ENCODE measurements at regions not wholly inside any gene's neighbourhood (a gene's known extent, or its start where the extent isn't known, plus 50 kb on each side); places are given as distances from the start of the nearest gene placed in this dataset.

- intact Hi-C loops (cut with DNase I) = no loop called here
- no peaks in the 10 kb centered on the region for H3K4me1 ChIP-seq
- H3K9me3 ChIP-seq = no peaks in the 10 kb centered on the region
- TF ChIP-seq POLR2AphosphoS5 (IDR thresholded peaks at IDR 0.05; ENCODE audit: insufficient read depth in 1 of 2, low read depth in 1 of 2) (no peak), POLR2A (IDR thresholded peaks at IDR 0.05) (no peak), CTCF (IDR thresholded peaks at IDR 0.05) (no peak)
- H3K4me3 ChIP-seq = no peak overlapping the region
- DNase-seq (ENCODE audit: extremely low spot score in 2 of 2) = no peak
- no peaks in the 10 kb centered on the region for H3K27me3 ChIP-seq
- no peak overlapping the region for H3K27ac ChIP-seq
- H3K36me3 ChIP-seq = no peaks in the 10 kb centered on the region
Measured at GRCh38 chr5:4306057-4306456, 710.4 kb downstream of the IRX1 start.

- no peaks in the 10 kb centered on the region for H3K4me1 ChIP-seq
- no peaks in the 10 kb centered on the region for H3K36me3 ChIP-seq
- H3K27me3 ChIP-seq = no peaks in the 10 kb centered on the region
- no peaks in the 10 kb centered on the region for H3K9me3 ChIP-seq
- TF ChIP-seq POLR2AphosphoS5 (IDR thresholded peaks at IDR 0.05; ENCODE audit: insufficient read depth in 1 of 2, low read depth in 1 of 2) = no peak
- TF ChIP-seq CTCF (IDR thresholded peaks at IDR 0.05) = no peak
- TF ChIP-seq POLR2A (IDR thresholded peaks at IDR 0.05) = no peak
- H3K4me3 ChIP-seq = no peak overlapping the region
- intact Hi-C loops (cut with DNase I) = no loop called here
- no peak overlapping the region for H3K27ac ChIP-seq
- no peak for DNase-seq (ENCODE audit: extremely low spot score in 2 of 2)
Measured at GRCh38 chr5:4309026-4309425, 713.4 kb downstream of the IRX1 start.

GRCh38 chr5:4313138-4313537 is 717.5 kb downstream of the IRX1 start:
- no peaks in the 10 kb centered on the region for H3K4me1 ChIP-seq
- intact Hi-C loops (cut with DNase I) = no loop called here
- TF ChIP-seq POLR2A (IDR thresholded peaks at IDR 0.05) = no peak
- no peak for TF ChIP-seq POLR2AphosphoS5 (IDR thresholded peaks at IDR 0.05; ENCODE audit: insufficient read depth in 1 of 2, low read depth in 1 of 2)
- no peak for TF ChIP-seq CTCF (IDR thresholded peaks at IDR 0.05)
- no peak overlapping the region for H3K27ac ChIP-seq
- DNase-seq (ENCODE audit: extremely low spot score in 2 of 2) = no peak
- H3K36me3 ChIP-seq = no peaks in the 10 kb centered on the region
- H3K9me3 ChIP-seq = no peaks in the 10 kb centered on the region
- H3K4me3 ChIP-seq = no peak overlapping the region
- no peaks in the 10 kb centered on the region for H3K27me3 ChIP-seq

- no peaks in the 10 kb centered on the region for H3K4me1 ChIP-seq
- TF ChIP-seq CTCF (IDR thresholded peaks at IDR 0.05) (no peak), POLR2A (IDR thresholded peaks at IDR 0.05) (no peak), POLR2AphosphoS5 (IDR thresholded peaks at IDR 0.05; ENCODE audit: insufficient read depth in 1 of 2, low read depth in 1 of 2) (no peak)
- no peaks in the 10 kb centered on the region for H3K27me3 ChIP-seq
- H3K9me3 ChIP-seq = no peaks in the 10 kb centered on the region
- DNase-seq (ENCODE audit: extremely low spot score in 2 of 2) = no peak
- H3K36me3 ChIP-seq = no peaks in the 10 kb centered on the region
- intact Hi-C loops (cut with DNase I) = no loop called here
- H3K27ac ChIP-seq = no peak overlapping the region
- no peak overlapping the region for H3K4me3 ChIP-seq
Measured at GRCh38 chr5:4319478-4320128, 724.0 kb downstream of the IRX1 start.

GRCh38 chr5:4330327-4330726 is 734.7 kb downstream of the IRX1 start:
- Histone ChIP-seq H3K9me3 (no peaks in the 10 kb centered on the region), H3K4me1 (no peaks in the 10 kb centered on the region), H3K36me3 (no peaks in the 10 kb centered on the region), H3K27me3 (no peaks in the 10 kb centered on the region), H3K27ac (no peak overlapping the region), H3K4me3 (no peak overlapping the region)
- TF ChIP-seq POLR2AphosphoS5 (IDR thresholded peaks at IDR 0.05; ENCODE audit: insufficient read depth in 1 of 2, low read depth in 1 of 2) (no peak), CTCF (IDR thresholded peaks at IDR 0.05) (no peak), POLR2A (IDR thresholded peaks at IDR 0.05) (no peak)
- DNase-seq (ENCODE audit: extremely low spot score in 2 of 2) = no peak
- intact Hi-C loops (cut with DNase I) = no loop called here
